ENCODE measurements at regions not wholly inside any gene's neighbourhood (a gene's known extent, or its start where the extent isn't known, plus 50 kb on each side); places are given as distances from the start of the nearest gene placed in this dataset.

DNA sequence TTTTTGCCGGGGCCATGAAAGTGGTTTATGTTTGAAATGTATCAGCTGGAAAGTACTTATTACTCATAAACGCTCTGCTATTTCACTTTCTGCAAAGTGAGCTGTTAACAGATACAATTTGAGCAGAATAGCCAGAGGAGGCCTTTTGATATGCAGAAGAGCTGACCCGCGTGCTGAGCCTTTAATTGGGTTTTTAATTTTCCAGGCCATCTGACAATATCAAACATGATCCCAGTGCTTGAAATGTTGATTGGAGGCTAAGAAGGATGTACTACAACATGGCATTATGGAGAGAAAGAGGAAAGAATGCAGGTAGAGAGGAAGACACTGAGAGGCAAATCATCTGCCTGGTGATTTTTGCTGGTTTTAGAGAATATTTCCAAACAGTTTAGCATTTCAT is 261.3 kb upstream of the MEIS2 start:
- TF ChIP-seq CTCF (IDR thresholded peaks at IDR 0.05; ENCODE audit: low read depth, low read length): no peak
- no peak for TF ChIP-seq POLR2A (IDR thresholded peaks at IDR 0.05; ENCODE audit: extremely low read depth, insufficient read length)
- TF ChIP-seq MAX (IDR thresholded peaks at IDR 0.05; ENCODE audit: low read depth, low read length): no peak

Data from NB4 (cell line).